ENCODE measurements at regions not wholly inside any gene's neighbourhood (a gene's known extent, or its start where the extent isn't known, plus 50 kb on each side); places are given as distances from the start of the nearest gene placed in this dataset.

DNA sequence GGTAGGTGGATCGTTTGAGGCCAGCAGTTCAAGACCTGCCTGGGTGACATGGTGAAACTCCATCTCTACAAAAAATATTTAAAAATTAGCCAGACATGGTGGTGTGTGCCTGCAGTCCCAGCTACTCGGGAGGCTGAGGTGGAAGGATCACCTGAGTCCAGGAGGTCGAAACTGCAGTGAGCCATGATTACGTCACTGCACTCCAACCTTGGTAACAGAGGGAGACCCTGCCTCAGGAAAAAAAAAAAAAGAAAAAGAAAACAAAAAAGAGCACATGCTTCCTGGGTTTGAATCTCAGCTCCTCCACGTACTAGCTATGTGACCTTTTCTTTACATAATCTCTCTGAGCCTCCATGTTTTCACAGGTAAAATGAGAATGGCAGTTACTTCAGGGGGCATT, 86.3 kb upstream of the CALM2 start:
- H3K9me3 ChIP-seq (ENCODE audit: low read length): no peaks in the 10 kb centered on the region
- no peaks in the 10 kb centered on the region for H3K27me3 ChIP-seq (ENCODE audit: insufficient read depth, low read length)
- no peak overlapping the region for H3K4me3 ChIP-seq (ENCODE audit: low read depth, low read length, poor library complexity, severe bottlenecking)
- no peak overlapping the region for H3K9ac ChIP-seq (ENCODE audit: low read length)
- H4K20me1 ChIP-seq (ENCODE audit: insufficient read depth, low read length): no peaks in the 10 kb centered on the region
- H2AFZ ChIP-seq (ENCODE audit: low read length): no peak overlapping the region
- H3K36me3 ChIP-seq (ENCODE audit: insufficient read depth, low read length): no peaks in the 10 kb centered on the region
- H3F3A ChIP-seq (ENCODE audit: insufficient read depth, low read length): no peaks in the 10 kb centered on the region
- no peak overlapping the region for H3K4me2 ChIP-seq (ENCODE audit: low read length)
- H3K9me2 ChIP-seq (ENCODE audit: low read depth, low read length): no peaks in the 10 kb centered on the region
- no peaks in the 10 kb centered on the region for H3K4me1 ChIP-seq (ENCODE audit: insufficient read depth, low read length, severe bottlenecking)
- no peaks in the 10 kb centered on the region for H3K79me2 ChIP-seq (ENCODE audit: insufficient read depth, low read length)
- H3K27ac ChIP-seq (ENCODE audit: low read depth, low read length, poor library complexity, severe bottlenecking): no peak overlapping the region
- TF ChIP-seq, protein P1, sequence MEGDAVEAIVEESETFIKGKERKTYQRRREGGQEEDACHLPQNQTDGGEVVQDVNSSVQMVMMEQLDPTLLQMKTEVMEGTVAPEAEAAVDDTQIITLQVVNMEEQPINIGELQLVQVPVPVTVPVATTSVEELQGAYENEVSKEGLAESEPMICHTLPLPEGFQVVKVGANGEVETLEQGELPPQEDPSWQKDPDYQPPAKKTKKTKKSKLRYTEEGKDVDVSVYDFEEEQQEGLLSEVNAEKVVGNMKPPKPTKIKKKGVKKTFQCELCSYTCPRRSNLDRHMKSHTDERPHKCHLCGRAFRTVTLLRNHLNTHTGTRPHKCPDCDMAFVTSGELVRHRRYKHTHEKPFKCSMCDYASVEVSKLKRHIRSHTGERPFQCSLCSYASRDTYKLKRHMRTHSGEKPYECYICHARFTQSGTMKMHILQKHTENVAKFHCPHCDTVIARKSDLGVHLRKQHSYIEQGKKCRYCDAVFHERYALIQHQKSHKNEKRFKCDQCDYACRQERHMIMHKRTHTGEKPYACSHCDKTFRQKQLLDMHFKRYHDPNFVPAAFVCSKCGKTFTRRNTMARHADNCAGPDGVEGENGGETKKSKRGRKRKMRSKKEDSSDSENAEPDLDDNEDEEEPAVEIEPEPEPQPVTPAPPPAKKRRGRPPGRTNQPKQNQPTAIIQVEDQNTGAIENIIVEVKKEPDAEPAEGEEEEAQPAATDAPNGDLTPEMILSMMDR (IDR thresholded peaks at IDR 0.05; ENCODE audit: low read length): no peak
- no peak for TF ChIP-seq EZH2 (IDR thresholded peaks at IDR 0.05; ENCODE audit: borderline replicate concordance, low read length)

DNA sequence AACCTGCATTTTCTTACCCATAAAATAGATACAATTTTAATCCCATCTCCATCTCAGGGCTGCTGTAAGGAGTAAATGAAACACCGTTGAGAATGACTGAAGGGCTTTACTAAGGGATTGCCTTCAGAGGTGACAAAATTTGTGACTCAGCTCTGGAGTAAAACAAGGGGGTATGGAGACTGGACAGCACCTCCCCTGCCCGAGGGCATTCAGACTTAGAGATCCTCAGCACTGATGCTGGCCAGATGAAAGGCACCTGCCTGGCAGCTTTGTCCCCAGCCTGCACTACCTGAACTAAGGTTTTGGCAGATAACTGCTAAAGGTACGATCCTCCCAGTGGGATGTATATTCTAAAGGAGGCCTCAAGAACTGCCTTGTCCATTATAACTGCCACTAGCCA, 84.7 kb upstream of the CALM2 start:
- no peaks in the 10 kb centered on the region for H4K20me1 ChIP-seq (ENCODE audit: insufficient read depth, low read length)
- no peak for TF ChIP-seq EZH2 (IDR thresholded peaks at IDR 0.05; ENCODE audit: borderline replicate concordance, low read length)
- TF ChIP-seq, protein P1 (IDR thresholded peaks at IDR 0.05; ENCODE audit: low read length): no peak
- no peaks in the 10 kb centered on the region for H3K4me1 ChIP-seq (ENCODE audit: insufficient read depth, low read length, severe bottlenecking)
- H3K9ac ChIP-seq (ENCODE audit: low read length): no peak overlapping the region
- H3K9me3 ChIP-seq (ENCODE audit: low read length): no peaks in the 10 kb centered on the region
- no peaks in the 10 kb centered on the region for H3K9me2 ChIP-seq (ENCODE audit: low read depth, low read length)
- H3K79me2 ChIP-seq (ENCODE audit: insufficient read depth, low read length): no peaks in the 10 kb centered on the region
- H3K27me3 ChIP-seq (ENCODE audit: insufficient read depth, low read length): no peaks in the 10 kb centered on the region
- H3K36me3 ChIP-seq (ENCODE audit: insufficient read depth, low read length): no peaks in the 10 kb centered on the region
- H2AFZ ChIP-seq (ENCODE audit: low read length): no peak overlapping the region
- H3F3A ChIP-seq (ENCODE audit: insufficient read depth, low read length): no peaks in the 10 kb centered on the region
- no peak overlapping the region for H3K4me2 ChIP-seq (ENCODE audit: low read length)
- H3K27ac ChIP-seq (ENCODE audit: low read depth, low read length, poor library complexity, severe bottlenecking): no peak overlapping the region
- no peak overlapping the region for H3K4me3 ChIP-seq (ENCODE audit: low read depth, low read length, poor library complexity, severe bottlenecking)

DNA sequence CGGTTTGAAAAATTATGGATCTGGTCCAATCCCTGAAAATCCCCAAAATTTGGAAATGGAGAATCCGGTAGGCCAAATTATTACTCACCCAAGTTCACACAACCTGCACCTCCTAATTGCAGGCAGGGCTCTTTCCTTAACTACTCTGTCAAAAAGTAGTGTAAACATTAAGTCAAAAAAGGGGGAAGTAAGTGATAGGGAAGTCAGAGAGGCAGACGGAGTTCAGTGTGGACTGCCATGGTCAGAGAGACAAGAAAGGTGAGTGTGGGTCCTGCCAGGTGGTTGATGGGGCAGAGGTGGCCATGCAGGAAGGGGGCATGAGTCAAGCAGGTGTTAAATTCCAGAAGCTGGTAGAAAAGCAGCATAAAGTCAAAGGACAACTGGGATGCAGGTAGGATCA, 83.5 kb upstream of the CALM2 start:
- H3K4me2 ChIP-seq (ENCODE audit: low read length): no peak overlapping the region
- no peaks in the 10 kb centered on the region for H3K4me1 ChIP-seq (ENCODE audit: insufficient read depth, low read length, severe bottlenecking)
- H3K27me3 ChIP-seq (ENCODE audit: insufficient read depth, low read length): no peaks in the 10 kb centered on the region
- H4K20me1 ChIP-seq (ENCODE audit: insufficient read depth, low read length): no peaks in the 10 kb centered on the region
- H3K9me3 ChIP-seq (ENCODE audit: low read length): no peaks in the 10 kb centered on the region
- H2AFZ ChIP-seq (ENCODE audit: low read length): no peak overlapping the region
- no peak for TF ChIP-seq EZH2 (IDR thresholded peaks at IDR 0.05; ENCODE audit: borderline replicate concordance, low read length)
- TF ChIP-seq, protein P1 (IDR thresholded peaks at IDR 0.05; ENCODE audit: low read length): no peak
- H3K27ac ChIP-seq (ENCODE audit: low read depth, low read length, poor library complexity, severe bottlenecking): no peak overlapping the region
- no peaks in the 10 kb centered on the region for H3K9me2 ChIP-seq (ENCODE audit: low read depth, low read length)
- H3K79me2 ChIP-seq (ENCODE audit: insufficient read depth, low read length): no peaks in the 10 kb centered on the region
- H3K36me3 ChIP-seq (ENCODE audit: insufficient read depth, low read length): no peaks in the 10 kb centered on the region
- no peak overlapping the region for H3K4me3 ChIP-seq (ENCODE audit: low read depth, low read length, poor library complexity, severe bottlenecking)
- H3K9ac ChIP-seq (ENCODE audit: low read length): no peak overlapping the region
- no peaks in the 10 kb centered on the region for H3F3A ChIP-seq (ENCODE audit: insufficient read depth, low read length)
